Liver (tissue), 8 donors: ENCODE measurements at regions not wholly inside any gene's neighbourhood (a gene's known extent, or its start where the extent isn't known, plus 50 kb on each side); places are given as distances from the start of the nearest gene placed in this dataset.

ENCODE experiments used
- DNase-seq: peaks from one replicate; pipeline ENCODE4 v3.0.0-alpha.2; 2017; ENCODE audit warnings: low spot score
- H3K27ac ChIP-seq, 2 donors: one replicate each; pipeline ENCODE4 v1.7.0; 2013; ENCODE audit warnings: inconsistent platforms in 2 of 2, low read length in 2 of 2, control low read depth in 1 of 2, low read depth in 1 of 2, mild to moderate bottlenecking in 1 of 2
- H3K27me3 ChIP-seq, 4 donors: one replicate each; pipeline versions ENCODE4 v1.6.1 to v1.7.0; 2013; ENCODE audit warnings: low read length in 3 of 4, inconsistent platforms in 1 of 4, mild to moderate bottlenecking in 1 of 4, moderate library complexity in 1 of 4; ENCODE audit not compliant: control insufficient read depth in 4 of 4, insufficient read depth in 4 of 4
- H3K36me3 ChIP-seq, 4 donors: one replicate each; pipeline versions ENCODE4 v1.6.1 to v1.7.0; 2013; ENCODE audit warnings: low read length in 3 of 4, mild to moderate bottlenecking in 3 of 4, low read depth in 1 of 4, moderate library complexity in 1 of 4; ENCODE audit not compliant: control insufficient read depth in 4 of 4, insufficient read depth in 3 of 4
- H3K4me1 ChIP-seq, 4 donors: one replicate each; pipeline versions ENCODE4 v1.6.1 to v1.7.0; 2013; ENCODE audit warnings: low read length in 3 of 4, mild to moderate bottlenecking in 3 of 4, moderate library complexity in 1 of 4; ENCODE audit not compliant: control insufficient read depth in 4 of 4, insufficient read depth in 4 of 4
- H3K4me3 ChIP-seq, 3 donors: one replicate each; pipeline versions ENCODE4 v1.6.1 to v1.7.0; 2013; ENCODE audit warnings: low read length in 3 of 3, control low read depth in 1 of 3, low read depth in 1 of 3, mild to moderate bottlenecking in 1 of 3
- H3K9ac ChIP-seq, 2 donors: one replicate each; pipeline ENCODE4 v1.7.0; 2013; ENCODE audit warnings: low read length in 2 of 2, mild to moderate bottlenecking in 2 of 2, moderate library complexity in 2 of 2, control low read depth in 1 of 2, low read depth in 1 of 2
- H3K9me3 ChIP-seq, 4 donors: one replicate each; pipeline versions ENCODE4 v1.6.1 to v1.7.0; 2013; ENCODE audit warnings: low read length in 3 of 4; ENCODE audit not compliant: control insufficient read depth in 4 of 4
- EGR1 ChIP-seq, 2 donors: IDR thresholded peaks; 2 replicates each; pipeline ENCODE4 v1.6.1; 2016 to 2018; ENCODE audit warnings: antibody characterized with exemption in 2 of 2, low read depth in 2 of 2
- FOXA1 ChIP-seq: IDR thresholded peaks from 2 replicates; pipeline ENCODE4 v1.6.1; 2016; ENCODE audit warnings: antibody characterized with exemption
- FOXA2 ChIP-seq: IDR thresholded peaks from 2 replicates; pipeline ENCODE4 v1.6.1; 2016; ENCODE audit warnings: antibody characterized with exemption
- GABPA ChIP-seq, 2 donors: IDR thresholded peaks in 1 of 2; conservative IDR thresholded peaks in 1 of 2; 2 replicates each; pipeline ENCODE4 v1.6.1; 2016; ENCODE audit warnings: antibody characterized with exemption in 2 of 2, mild to moderate bottlenecking in 1 of 2, moderate library complexity in 1 of 2
- HNF4A ChIP-seq, 2 donors: conservative IDR thresholded peaks; 2 replicates each; pipeline ENCODE4 v1.6.1; 2016; ENCODE audit warnings: antibody characterized with exemption in 2 of 2, mild to moderate bottlenecking in 2 of 2
- HNF4G ChIP-seq: IDR thresholded peaks from 2 replicates; pipeline ENCODE4 v1.6.1; 2016; ENCODE audit warnings: antibody characterized with exemption
- JUND ChIP-seq, 2 donors: IDR thresholded peaks; 2 replicates each; pipeline ENCODE4 v1.6.1; 2016; ENCODE audit warnings: antibody characterized with exemption in 2 of 2
- MAX ChIP-seq: IDR thresholded peaks from 2 replicates; pipeline ENCODE4 v1.6.1; 2016; ENCODE audit warnings: antibody characterized with exemption
- NR2F2 ChIP-seq: IDR thresholded peaks from 2 replicates; pipeline ENCODE4 v1.6.1; 2016; ENCODE audit warnings: antibody characterized with exemption
- RAD21 ChIP-seq, 2 donors: IDR thresholded peaks; 2 replicates each; pipeline ENCODE4 v1.6.1; 2016; ENCODE audit warnings: antibody characterized with exemption in 2 of 2, mild to moderate bottlenecking in 2 of 2
- REST ChIP-seq: IDR thresholded peaks from 2 replicates; pipeline ENCODE4 v1.6.1; 2016; ENCODE audit warnings: antibody characterized with exemption, mild to moderate bottlenecking
- RXRA ChIP-seq, 2 donors: IDR thresholded peaks; 2 replicates each; pipeline ENCODE4 v1.6.1; 2017 to 2018; ENCODE audit warnings: antibody characterized with exemption in 2 of 2, mild to moderate bottlenecking in 1 of 2
- SP1 ChIP-seq: IDR thresholded peaks from 2 replicates; pipeline ENCODE4 v1.6.1; 2018; ENCODE audit warnings: antibody characterized with exemption, mild to moderate bottlenecking
- TAF1 ChIP-seq: conservative IDR thresholded peaks from 2 replicates; pipeline ENCODE4 v1.6.1; 2016; ENCODE audit warnings: antibody characterized with exemption, mild to moderate bottlenecking
- WGBS: extraction: QIAGEN DNeasy Blood & Tissue Kit; methylation state at CpG from one replicate; pipeline ENCODE4 v1.1.7; 2013; 5-methylcytosine and 5-hydroxymethylcytosine counted together
- TF ChIP-seq, protein P1 (sequence below): fragments of 150-350 bp; IDR thresholded peaks from 2 replicates; pipeline ENCODE4 v1.5.1; 2017; ENCODE audit warnings: improper control_type of control experiment, low read depth, low read length; ENCODE audit not compliant: missing input control
- TF ChIP-seq, protein P2 (sequence below): IDR thresholded peaks from 2 replicates; pipeline ENCODE4 v1.6.1; 2016; ENCODE audit warnings: antibody characterized with exemption
- TF ChIP-seq, protein P3 (sequence below): IDR thresholded peaks from 2 replicates; pipeline ENCODE4 v1.6.1; 2016; ENCODE audit warnings: antibody characterized with exemption
- donor health status: healthy.
- donor health status: healthy.
- donor health status: healthy.
- donor health status: healthy.
- donor health status: healthy.

DNA sequence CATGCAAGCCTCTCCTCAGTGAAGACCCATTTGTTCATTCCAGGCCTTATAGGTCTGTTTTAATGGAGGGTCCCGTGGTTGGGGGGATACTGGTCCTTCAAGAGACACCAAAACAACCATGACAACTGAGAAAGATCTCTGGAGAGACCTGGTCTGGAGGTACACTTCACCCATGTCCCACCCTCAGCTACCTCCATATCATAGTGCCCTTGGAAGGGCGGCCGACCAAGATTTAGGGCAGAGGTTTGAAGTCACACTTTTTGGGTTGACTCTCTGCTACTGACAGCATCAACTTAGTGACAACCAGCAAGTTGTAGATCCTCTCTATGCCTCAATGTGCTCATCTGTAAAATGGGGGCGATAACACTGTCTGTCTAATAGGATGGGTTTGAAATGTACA, 177.3 kb downstream of the TSHZ3 start:
- peaks cover 0 to 2% (median under 1%) of the 10 kb centered on the region in 4 donors for H3K9me3 ChIP-seq
- no peak overlapping the region for H3K4me3 ChIP-seq
- H3K36me3 ChIP-seq: no peaks in the 10 kb centered on the region
- H3K27ac ChIP-seq: no peak overlapping the region
- DNase-seq: no peak
- TF ChIP-seq NR2F2 (no peak), TAF1 (no peak), FOXA1 (no peak), SP1 (no peak), EGR1 (IDR thresholded peaks at IDR 0.05; ENCODE audit: low read depth in 2 of 2) (no peak), REST (no peak), RXRA (IDR thresholded peaks at IDR 0.05) (no peak), JUND (IDR thresholded peaks at IDR 0.05) (no peak), HNF4G (no peak), GABPA (IDR thresholded peaks at IDR 0.05 in 1 of 2, conservative IDR thresholded peaks at IDR 0.05 in 1 of 2) (no peak), HNF4A (conservative IDR thresholded peaks at IDR 0.05) (no peak), RAD21 (IDR thresholded peaks at IDR 0.05) (no peak), MAX (no peak)
- TF ChIP-seq, protein P1, sequence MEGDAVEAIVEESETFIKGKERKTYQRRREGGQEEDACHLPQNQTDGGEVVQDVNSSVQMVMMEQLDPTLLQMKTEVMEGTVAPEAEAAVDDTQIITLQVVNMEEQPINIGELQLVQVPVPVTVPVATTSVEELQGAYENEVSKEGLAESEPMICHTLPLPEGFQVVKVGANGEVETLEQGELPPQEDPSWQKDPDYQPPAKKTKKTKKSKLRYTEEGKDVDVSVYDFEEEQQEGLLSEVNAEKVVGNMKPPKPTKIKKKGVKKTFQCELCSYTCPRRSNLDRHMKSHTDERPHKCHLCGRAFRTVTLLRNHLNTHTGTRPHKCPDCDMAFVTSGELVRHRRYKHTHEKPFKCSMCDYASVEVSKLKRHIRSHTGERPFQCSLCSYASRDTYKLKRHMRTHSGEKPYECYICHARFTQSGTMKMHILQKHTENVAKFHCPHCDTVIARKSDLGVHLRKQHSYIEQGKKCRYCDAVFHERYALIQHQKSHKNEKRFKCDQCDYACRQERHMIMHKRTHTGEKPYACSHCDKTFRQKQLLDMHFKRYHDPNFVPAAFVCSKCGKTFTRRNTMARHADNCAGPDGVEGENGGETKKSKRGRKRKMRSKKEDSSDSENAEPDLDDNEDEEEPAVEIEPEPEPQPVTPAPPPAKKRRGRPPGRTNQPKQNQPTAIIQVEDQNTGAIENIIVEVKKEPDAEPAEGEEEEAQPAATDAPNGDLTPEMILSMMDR: no peak
- TF ChIP-seq, protein P2, sequence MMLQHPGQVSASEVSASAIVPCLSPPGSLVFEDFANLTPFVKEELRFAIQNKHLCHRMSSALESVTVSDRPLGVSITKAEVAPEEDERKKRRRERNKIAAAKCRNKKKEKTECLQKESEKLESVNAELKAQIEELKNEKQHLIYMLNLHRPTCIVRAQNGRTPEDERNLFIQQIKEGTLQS: no peak
- 86% methylated on average over 4 of the region's 4 CpGs for WGBS
- H3K4me1 ChIP-seq: no peaks in the 10 kb centered on the region
- H3K9ac ChIP-seq: no peak overlapping the region
- peaks cover 0 to 5% (median 3%) of the 10 kb centered on the region in 4 donors for H3K27me3 ChIP-seq

DNA sequence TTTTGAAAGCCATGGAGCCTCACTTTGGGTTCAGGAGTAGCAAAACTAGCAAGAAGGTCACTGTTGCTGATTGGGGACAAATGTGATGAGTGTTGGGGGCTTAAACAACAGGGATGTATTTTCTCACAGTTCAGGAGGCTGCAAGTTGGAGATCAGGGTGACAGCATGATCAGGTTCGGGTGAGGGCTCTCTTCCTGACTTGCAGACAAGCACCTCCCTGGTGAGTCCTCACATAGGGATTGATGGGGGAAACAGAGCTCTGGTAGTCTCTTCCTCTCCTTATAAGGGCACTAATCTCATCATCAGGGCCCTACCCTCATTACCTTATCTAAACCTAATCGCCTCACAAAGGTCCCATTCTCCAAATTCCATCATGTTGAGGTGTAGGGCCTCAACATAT, 179.2 kb downstream of the TSHZ3 start:
- no peaks in the 10 kb centered on the region for H3K36me3 ChIP-seq
- no peak for DNase-seq
- no peaks in the 10 kb centered on the region for H3K4me1 ChIP-seq
- no peak overlapping the region for H3K4me3 ChIP-seq
- H3K27ac ChIP-seq: no peak overlapping the region
- no peak overlapping the region for H3K9ac ChIP-seq
- WGBS: 55% methylated on average over 2 of the region's 2 CpGs
- H3K9me3 ChIP-seq: no peaks in the 10 kb centered on the region
- peaks cover 0 to 8% (median 1%) of the 10 kb centered on the region in 4 donors for H3K27me3 ChIP-seq
- TF ChIP-seq NR2F2 (no peak), FOXA1 (no peak), HNF4G (no peak), FOXA2 (no peak), JUND (IDR thresholded peaks at IDR 0.05) (no peak), MAX (no peak), REST (no peak), RAD21 (IDR thresholded peaks at IDR 0.05) (no peak), EGR1 (IDR thresholded peaks at IDR 0.05; ENCODE audit: low read depth in 2 of 2) (no peak), RXRA (IDR thresholded peaks at IDR 0.05) (no peak)
- TF ChIP-seq, protein P2: no peak
- TF ChIP-seq, protein P1: no peak
- TF ChIP-seq, protein P3, sequence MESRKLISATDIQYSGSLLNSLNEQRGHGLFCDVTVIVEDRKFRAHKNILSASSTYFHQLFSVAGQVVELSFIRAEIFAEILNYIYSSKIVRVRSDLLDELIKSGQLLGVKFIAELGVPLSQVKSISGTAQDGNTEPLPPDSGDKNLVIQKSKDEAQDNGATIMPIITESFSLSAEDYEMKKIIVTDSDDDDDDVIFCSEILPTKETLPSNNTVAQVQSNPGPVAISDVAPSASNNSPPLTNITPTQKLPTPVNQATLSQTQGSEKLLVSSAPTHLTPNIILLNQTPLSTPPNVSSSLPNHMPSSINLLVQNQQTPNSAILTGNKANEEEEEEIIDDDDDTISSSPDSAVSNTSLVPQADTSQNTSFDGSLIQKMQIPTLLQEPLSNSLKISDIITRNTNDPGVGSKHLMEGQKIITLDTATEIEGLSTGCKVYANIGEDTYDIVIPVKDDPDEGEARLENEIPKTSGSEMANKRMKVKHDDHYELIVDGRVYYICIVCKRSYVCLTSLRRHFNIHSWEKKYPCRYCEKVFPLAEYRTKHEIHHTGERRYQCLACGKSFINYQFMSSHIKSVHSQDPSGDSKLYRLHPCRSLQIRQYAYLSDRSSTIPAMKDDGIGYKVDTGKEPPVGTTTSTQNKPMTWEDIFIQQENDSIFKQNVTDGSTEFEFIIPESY: no peak
